ENCODE measurements at regions not wholly inside any gene's neighbourhood (a gene's known extent, or its start where the extent isn't known, plus 50 kb on each side); places are given as distances from the start of the nearest gene placed in this dataset.

DNA sequence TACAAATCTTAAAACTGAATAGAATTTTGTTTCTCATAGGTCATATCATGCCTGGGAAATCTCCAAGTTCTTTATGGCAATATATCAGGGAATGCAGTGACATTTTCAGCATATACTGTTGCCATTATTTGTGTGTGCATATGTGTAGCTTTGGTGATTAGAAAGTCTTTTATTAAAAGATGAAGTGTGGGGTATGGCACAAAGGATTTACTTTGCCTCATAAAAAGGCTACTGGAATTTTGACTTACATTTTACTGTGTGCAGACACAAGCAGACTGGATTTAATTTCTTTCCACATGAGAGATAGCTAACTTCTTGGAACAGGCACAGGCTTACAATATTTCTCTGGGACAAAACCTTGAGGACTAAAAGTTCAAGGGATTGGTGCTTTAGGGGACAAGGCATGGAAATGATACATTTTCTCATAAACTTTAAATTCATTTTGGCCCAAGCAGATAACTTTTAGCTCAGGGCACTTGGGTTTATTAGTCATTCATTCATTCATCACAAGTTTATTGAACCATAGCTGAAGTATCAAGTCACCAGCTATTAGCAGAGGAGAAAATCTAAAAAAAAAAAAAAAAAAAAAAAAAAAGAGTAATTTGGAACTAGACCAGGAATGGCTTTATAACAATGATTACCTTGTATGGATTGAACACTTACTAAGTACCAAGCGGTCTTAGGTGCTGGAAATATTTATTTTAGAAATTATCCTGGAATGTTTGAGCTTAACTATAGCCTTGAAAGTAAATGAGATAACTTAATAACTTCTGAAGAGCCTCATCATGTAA is 191.5 kb downstream of the SLIT2 start:
- TF ChIP-seq, protein P1, sequence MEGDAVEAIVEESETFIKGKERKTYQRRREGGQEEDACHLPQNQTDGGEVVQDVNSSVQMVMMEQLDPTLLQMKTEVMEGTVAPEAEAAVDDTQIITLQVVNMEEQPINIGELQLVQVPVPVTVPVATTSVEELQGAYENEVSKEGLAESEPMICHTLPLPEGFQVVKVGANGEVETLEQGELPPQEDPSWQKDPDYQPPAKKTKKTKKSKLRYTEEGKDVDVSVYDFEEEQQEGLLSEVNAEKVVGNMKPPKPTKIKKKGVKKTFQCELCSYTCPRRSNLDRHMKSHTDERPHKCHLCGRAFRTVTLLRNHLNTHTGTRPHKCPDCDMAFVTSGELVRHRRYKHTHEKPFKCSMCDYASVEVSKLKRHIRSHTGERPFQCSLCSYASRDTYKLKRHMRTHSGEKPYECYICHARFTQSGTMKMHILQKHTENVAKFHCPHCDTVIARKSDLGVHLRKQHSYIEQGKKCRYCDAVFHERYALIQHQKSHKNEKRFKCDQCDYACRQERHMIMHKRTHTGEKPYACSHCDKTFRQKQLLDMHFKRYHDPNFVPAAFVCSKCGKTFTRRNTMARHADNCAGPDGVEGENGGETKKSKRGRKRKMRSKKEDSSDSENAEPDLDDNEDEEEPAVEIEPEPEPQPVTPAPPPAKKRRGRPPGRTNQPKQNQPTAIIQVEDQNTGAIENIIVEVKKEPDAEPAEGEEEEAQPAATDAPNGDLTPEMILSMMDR (IDR thresholded peaks at IDR 0.05; ENCODE audit: borderline replicate concordance, extremely low read depth, low read length, poor library complexity, severe bottlenecking), result no peak
- TF ChIP-seq EZH2 (IDR thresholded peaks at IDR 0.05; ENCODE audit: borderline replicate concordance, low read depth, low read length, severe bottlenecking), result no peak

Data from DND-41 (cell line).